DOHH2 (cell line): ENCODE measurements at regions not wholly inside any gene's neighbourhood (a gene's known extent, or its start where the extent isn't known, plus 50 kb on each side); places are given as distances from the start of the nearest gene placed in this dataset.

Experiments
- EZH2phosphoT487 ChIP-seq: fragments of 200-600 bp; sonication (generic); IDR thresholded peaks from 2 replicates; pipeline ENCODE4 v1.6.1; 2017; ENCODE audit warnings: borderline replicate concordance, mild to moderate bottlenecking, antibody characterized with exemption, low read length, moderate library complexity, mixed read lengths
- TF ChIP-seq, protein P1 (sequence below): fragments of 200-600 bp; sonication (generic); IDR thresholded peaks from one replicate; pipeline ENCODE4 v1.5.1; 2014; ENCODE audit warnings: antibody characterized with exemption, mild to moderate bottlenecking, low read depth, low read length; ENCODE audit not compliant: poor library complexity, severe bottlenecking

DNA sequence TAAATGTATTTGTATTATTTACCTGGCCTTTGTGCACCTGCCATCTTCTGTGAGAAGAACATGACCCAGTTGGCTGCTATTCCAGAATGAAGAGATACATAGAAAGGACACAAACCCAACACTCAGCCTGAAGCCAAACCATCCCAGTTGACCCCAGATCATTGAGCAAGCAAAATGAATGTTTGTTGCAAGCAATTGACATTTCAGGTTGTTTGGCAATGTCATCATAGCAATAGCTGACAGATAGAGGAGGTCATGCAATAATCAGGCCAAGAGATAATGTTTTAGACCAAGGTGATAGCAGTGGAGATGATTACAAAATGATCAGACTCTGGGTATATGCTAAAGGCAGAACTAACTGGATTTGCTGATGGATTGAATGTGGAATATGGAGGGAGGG lies 71.2 kb upstream of the TMEM164 start:
- TF ChIP-seq, protein P1, sequence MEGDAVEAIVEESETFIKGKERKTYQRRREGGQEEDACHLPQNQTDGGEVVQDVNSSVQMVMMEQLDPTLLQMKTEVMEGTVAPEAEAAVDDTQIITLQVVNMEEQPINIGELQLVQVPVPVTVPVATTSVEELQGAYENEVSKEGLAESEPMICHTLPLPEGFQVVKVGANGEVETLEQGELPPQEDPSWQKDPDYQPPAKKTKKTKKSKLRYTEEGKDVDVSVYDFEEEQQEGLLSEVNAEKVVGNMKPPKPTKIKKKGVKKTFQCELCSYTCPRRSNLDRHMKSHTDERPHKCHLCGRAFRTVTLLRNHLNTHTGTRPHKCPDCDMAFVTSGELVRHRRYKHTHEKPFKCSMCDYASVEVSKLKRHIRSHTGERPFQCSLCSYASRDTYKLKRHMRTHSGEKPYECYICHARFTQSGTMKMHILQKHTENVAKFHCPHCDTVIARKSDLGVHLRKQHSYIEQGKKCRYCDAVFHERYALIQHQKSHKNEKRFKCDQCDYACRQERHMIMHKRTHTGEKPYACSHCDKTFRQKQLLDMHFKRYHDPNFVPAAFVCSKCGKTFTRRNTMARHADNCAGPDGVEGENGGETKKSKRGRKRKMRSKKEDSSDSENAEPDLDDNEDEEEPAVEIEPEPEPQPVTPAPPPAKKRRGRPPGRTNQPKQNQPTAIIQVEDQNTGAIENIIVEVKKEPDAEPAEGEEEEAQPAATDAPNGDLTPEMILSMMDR, result no peak
- no peak for TF ChIP-seq EZH2phosphoT487
